H1 (cell line): ENCODE measurements at regions not wholly inside any gene's neighbourhood (a gene's known extent, or its start where the extent isn't known, plus 50 kb on each side); places are given as distances from the start of the nearest gene placed in this dataset.

Experiments
- CTCF ChIA-PET: fragments of 300-600 bp; sonication (Branson Sonifier 250); formaldehyde crosslinking; loops from one replicate; lab custom pipeline; 2021; ENCODE audit not compliant: partially characterized antibody; lab: Charles Lee
- POLR2A ChIA-PET: fragments of 300-600 bp; sonication (Branson Sonifier 250); formaldehyde crosslinking; loops from one replicate; lab custom pipeline; 2021; ENCODE audit warnings: inconsistent platforms; ENCODE audit not compliant: partially characterized antibody; lab: Charles Lee
- DNase-seq, 2 experiments: peaks; one replicate each; pipeline versions ENCODE4 v3.0.0 to v3.0.0-alpha.2; 2010 to 2022; ENCODE audit warnings: low spot score in 2 of 2, low read depth in 1 of 2, mixed read lengths in 1 of 2
- FAIRE-seq: peaks from 2 replicates; lab custom pipeline; 2011; peaks lifted over from hg19 to GRCh38; lab: Jason Lieb, UNC
- H2AFZ ChIP-seq: 2 replicates; pipeline ENCODE4 v1.8.1; 2012; ENCODE audit warnings: low read length, inconsistent platforms
- H2AK5ac ChIP-seq: 2 replicates; pipeline ENCODE4 v1.6.1; 2013; ENCODE audit warnings: low read depth, low read length
- H2BK120ac ChIP-seq: replicated peaks from 2 replicates; pipeline ENCODE3; 2013; ENCODE audit warnings: low read depth, low read length, inconsistent platforms
- H2BK12ac ChIP-seq: 2 replicates; pipeline ENCODE4 v1.6.1; 2013; ENCODE audit warnings: low read depth, low read length
- H2BK15ac ChIP-seq: 2 replicates; pipeline ENCODE4 v1.6.1; 2013; ENCODE audit warnings: low read length
- H2BK20ac ChIP-seq: 2 replicates; pipeline ENCODE4 v1.6.1; 2013; ENCODE audit warnings: low read length
- H2BK5ac ChIP-seq: 2 replicates; pipeline ENCODE4 v1.6.1; 2013; ENCODE audit warnings: low read depth, low read length
- H3K14ac ChIP-seq: 2 replicates; pipeline ENCODE4 v1.6.1; 2013; ENCODE audit warnings: inconsistent platforms; ENCODE audit not compliant: insufficient read length
- H3K18ac ChIP-seq: 2 replicates; pipeline ENCODE4 v1.6.1; 2013; ENCODE audit warnings: low read length; ENCODE audit errors: extremely low read depth
- H3K23ac ChIP-seq: 2 replicates; pipeline ENCODE4 v1.6.1; 2013; ENCODE audit warnings: inconsistent platforms; ENCODE audit not compliant: insufficient read length
- H3K23me2 ChIP-seq: 2 replicates; pipeline ENCODE4 v1.6.1; 2013; ENCODE audit warnings: low read depth, low read length
- H3K27ac ChIP-seq: 2 replicates; pipeline ENCODE4 v1.6.1; 2011; ENCODE audit warnings: low read depth, low read length, inconsistent platforms
- H3K27me3 ChIP-seq, 4 experiments: replicated peaks in 1 of 4; 1 replicate in 1 of 4; 2 replicates in 3 of 4; pipeline versions ENCODE4 v1.6.1 to v1.8.1; 2011 to 2013; ENCODE audit warnings: low read length in 3 of 4, mild to moderate bottlenecking in 3 of 4, inconsistent platforms in 2 of 4, mixed read lengths in 2 of 4, moderate library complexity in 1 of 4; ENCODE audit not compliant: control insufficient read depth in 3 of 4, insufficient read depth in 3 of 4; ENCODE audit errors: extremely low read depth in 1 of 4
- H3K36me3 ChIP-seq, 4 experiments: 2 replicates each; pipeline versions ENCODE4 v1.6.1 to v1.8.1; 2011 to 2013; ENCODE audit warnings: mild to moderate bottlenecking in 4 of 4, low read length in 3 of 4, moderate library complexity in 2 of 4, control low read depth in 1 of 4, inconsistent platforms in 1 of 4; ENCODE audit not compliant: insufficient read depth in 4 of 4, control insufficient read depth in 2 of 4
- H3K4ac ChIP-seq: replicated peaks from 2 replicates; pipeline ENCODE3; 2013; ENCODE audit warnings: low read length, low read depth, mixed read lengths, inconsistent platforms; ENCODE audit not compliant: insufficient read length
- H3K4me1 ChIP-seq, 4 experiments: replicated peaks in 1 of 4; 1 replicate in 1 of 4; 2 replicates in 3 of 4; pipeline versions ENCODE4 v1.6.1 to v1.8.1; 2011 to 2013; ENCODE audit warnings: low read length in 3 of 4, inconsistent platforms in 2 of 4, mixed read lengths in 1 of 4; ENCODE audit not compliant: insufficient read depth in 4 of 4, control insufficient read depth in 3 of 4
- H3K4me2 ChIP-seq, 2 experiments: 2 replicates each; pipeline versions ENCODE4 v1.6.1 to v1.8.1; 2011 to 2013; ENCODE audit warnings: low read depth in 2 of 2, low read length in 2 of 2, control low read depth in 1 of 2, inconsistent platforms in 1 of 2, mild to moderate bottlenecking in 1 of 2; ENCODE audit not compliant: insufficient read depth in 1 of 2
- H3K4me3 ChIP-seq, 4 experiments: fragments of 200-600, 300-600 bp in 1 of 4; sonication (generic), shearing (Covaris generic), sonication (Bioruptor Twin) in 1 of 4; 2 replicates each; pipeline versions ENCODE4 v1.5.1 to v1.8.1; 2011 to 2016; ENCODE audit warnings: low read length in 4 of 4, low read depth in 3 of 4, control low read depth in 2 of 4, inconsistent platforms in 2 of 4, mild to moderate bottlenecking in 2 of 4, mixed read lengths in 1 of 4, moderate library complexity in 1 of 4; ENCODE audit not compliant: insufficient read depth in 2 of 4; ENCODE audit errors: extremely low read depth in 1 of 4
- H3K56ac ChIP-seq: replicated peaks from 2 replicates; pipeline ENCODE3; 2013; ENCODE audit warnings: low read depth, mild to moderate bottlenecking, mixed read lengths, low read length, inconsistent platforms; ENCODE audit not compliant: insufficient read length
- H3K79me1 ChIP-seq: 2 replicates; pipeline ENCODE4 v1.6.1; 2013; ENCODE audit warnings: low read depth, low read length, control low read depth
- H3K79me2 ChIP-seq, 2 experiments: 2 replicates each; pipeline versions ENCODE4 v1.6.1 to v1.8.1; 2012 to 2013; ENCODE audit warnings: low read length in 2 of 2, mild to moderate bottlenecking in 2 of 2, inconsistent platforms in 1 of 2; ENCODE audit not compliant: insufficient read depth in 2 of 2, control insufficient read depth in 1 of 2
- H3K9ac ChIP-seq, 4 experiments: replicated peaks in 1 of 4; 1 replicate in 1 of 4; 2 replicates in 3 of 4; pipeline versions ENCODE4 v1.6.1 to v1.8.1; 2011 to 2013; ENCODE audit warnings: low read depth in 3 of 4, low read length in 3 of 4, control low read depth in 2 of 4, mild to moderate bottlenecking in 2 of 4, moderate library complexity in 2 of 4, inconsistent platforms in 1 of 4; ENCODE audit errors: extremely low read depth in 1 of 4
- H3K9me3 ChIP-seq, 2 experiments: 2 replicates each; pipeline versions ENCODE4 v1.6.1 to v1.8.1; 2012 to 2013; ENCODE audit warnings: mild to moderate bottlenecking in 2 of 2, moderate library complexity in 2 of 2, control low read depth in 1 of 2, inconsistent platforms in 1 of 2, low read depth in 1 of 2, low read length in 1 of 2, mixed read lengths in 1 of 2; ENCODE audit not compliant: insufficient read depth in 2 of 2
- H4K20me1 ChIP-seq, 2 experiments: replicated peaks in 1 of 2; 2 replicates each; pipeline versions ENCODE3 to v1.8.1; 2011 to 2013; ENCODE audit warnings: inconsistent platforms in 2 of 2, low read length in 2 of 2, mild to moderate bottlenecking in 1 of 2; ENCODE audit not compliant: insufficient read depth in 2 of 2, control insufficient read depth in 1 of 2
- H4K5ac ChIP-seq: 2 replicates; pipeline ENCODE4 v1.6.1; 2013; ENCODE audit warnings: low read length, low read depth, mixed read lengths, inconsistent platforms; ENCODE audit not compliant: insufficient read length
- H4K8ac ChIP-seq: 2 replicates; pipeline ENCODE4 v1.8.0; 2013; ENCODE audit warnings: mild to moderate bottlenecking, moderate library complexity, low read length, inconsistent platforms; ENCODE audit not compliant: insufficient read depth; ENCODE audit errors: extremely low read depth
- H4K91ac ChIP-seq: replicated peaks from 2 replicates; pipeline ENCODE3; 2013; ENCODE audit warnings: low read length, mixed read lengths, inconsistent platforms; ENCODE audit not compliant: insufficient read length
- BACH1 ChIP-seq: IDR thresholded peaks from 2 replicates; pipeline ENCODE4 v1.6.1; 2012; ENCODE audit warnings: low read length, improper control_type of control experiment
- CBX8 ChIP-seq: fragments of 300-800, 300-1000 bp; sonication (generic); IDR thresholded peaks from 2 replicates; pipeline ENCODE4 v1.7.1; 2016; ENCODE audit warnings: low read depth, low read length, borderline replicate concordance
- CTBP2 ChIP-seq: IDR thresholded peaks from 2 replicates; pipeline ENCODE4 v1.7.0; 2011; ENCODE audit warnings: borderline replicate concordance, mild to moderate bottlenecking, moderate library complexity, mixed read lengths, low read length; ENCODE audit not compliant: insufficient read depth, insufficient read length
- E2F6 ChIP-seq: IDR thresholded peaks from 2 replicates; pipeline ENCODE4 v1.6.1; 2012; ENCODE audit warnings: inconsistent platforms
- FOSL1 ChIP-seq: IDR thresholded peaks from 2 replicates; pipeline ENCODE4 v1.6.1; 2011; ENCODE audit warnings: mild to moderate bottlenecking, low read depth, low read length, moderate library complexity; ENCODE audit not compliant: insufficient read depth
- GABPA ChIP-seq: IDR thresholded peaks from 2 replicates; pipeline ENCODE4 v1.6.1; 2011; ENCODE audit warnings: mild to moderate bottlenecking, low read length, moderate library complexity, borderline replicate concordance; ENCODE audit not compliant: insufficient read depth
- HDAC6 ChIP-seq: IDR thresholded peaks from one replicate; pipeline ENCODE4 v1.7.1; 2012; ENCODE audit warnings: low read depth, mild to moderate bottlenecking, inconsistent platforms, low read length, moderate library complexity
- KDM5A ChIP-seq: fragments of 200-600 bp; IDR thresholded peaks from 2 replicates; pipeline ENCODE4 v1.7.1; 2012; ENCODE audit warnings: mild to moderate bottlenecking, low read length, inconsistent platforms, mixed read lengths
- MAX ChIP-seq: IDR thresholded peaks from 2 replicates; pipeline ENCODE4 v1.6.1; 2012; ENCODE audit warnings: inconsistent platforms
- SIRT6 ChIP-seq: IDR thresholded peaks from one replicate; pipeline ENCODE4 v1.7.1; 2012; ENCODE audit warnings: low read length, inconsistent platforms
- SIX5 ChIP-seq: IDR thresholded peaks from 2 replicates; pipeline ENCODE4 v1.6.1; 2011; ENCODE audit warnings: mild to moderate bottlenecking, low read depth, low read length
- SP4 ChIP-seq: IDR thresholded peaks from 2 replicates; pipeline ENCODE4 v1.6.1; 2012; ENCODE audit warnings: low read length, inconsistent platforms
- SRF ChIP-seq: IDR thresholded peaks from 2 replicates; pipeline ENCODE4 v1.6.1; 2011; ENCODE audit warnings: mild to moderate bottlenecking, low read depth, low read length, moderate library complexity
- ZNF274 ChIP-seq: IDR thresholded peaks from 2 replicates; pipeline ENCODE4 v1.7.0; 2012; ENCODE audit warnings: low read length, borderline replicate concordance; ENCODE audit errors: extremely low read depth
- WGBS, 2 experiments: shearing (Covaris generic) in 1 of 2; methylation state at CpG; one replicate each; pipeline versions ENCODE4 v1.1.6 to v1.1.7; 2013 to 2015; ENCODE audit warnings: low lambda C conversion rate in 2 of 2, mixed read lengths in 2 of 2, inconsistent platforms in 1 of 2, low coverage in 1 of 2, missing lambda C conversion rate in 1 of 2; ENCODE audit not compliant: insufficient replicate concordance in 2 of 2, insufficient coverage in 1 of 2, insufficient read length in 1 of 2; ENCODE audit errors: extremely low coverage in 1 of 2, missing lambda C conversion rate in 1 of 2; 5-methylcytosine and 5-hydroxymethylcytosine counted together

GRCh38 chr4:140208921-140209320 is 54.9 kb upstream of the MAML3 start:
- FAIRE-seq: no peak
- Histone ChIP-seq H3K56ac (no peak overlapping the region), H3K4ac (no peak overlapping the region), H2BK12ac (no peak overlapping the region), H3K9ac (no peak overlapping the region), H3K23me2 (no peaks in the 10 kb centered on the region), H3K36me3 (no peaks in the 10 kb centered on the region), H3K4me2 (no peak overlapping the region), H2AFZ (no peak overlapping the region), H2BK20ac (no peak overlapping the region), H3K4me1 (peaks cover 0 to 9% (median under 1%) of the 10 kb centered on the region in 4 experiments; a peak in 3 of 7 replicates), H3K18ac (no peak overlapping the region), H2BK120ac (no peak overlapping the region), H4K5ac (no peak overlapping the region), H2AK5ac (no peak overlapping the region), H2BK5ac (no peak overlapping the region), H3K79me2 (no peaks in the 10 kb centered on the region), H2BK15ac (no peak overlapping the region), H3K27me3 (no peaks in the 10 kb centered on the region), H3K27ac (no peak overlapping the region), H3K9me3 (no peaks in the 10 kb centered on the region), H3K23ac (no peak overlapping the region), H4K91ac (no peak overlapping the region), H4K8ac (no peak overlapping the region), H3K4me3 (no peak overlapping the region), H3K14ac (no peak overlapping the region), H3K79me1 (no peaks in the 10 kb centered on the region), H4K20me1 (no peaks in the 10 kb centered on the region)
- no peak for TF ChIP-seq KDM5A
- no peak for TF ChIP-seq GABPA
- TF ChIP-seq HDAC6: no peak
- TF ChIP-seq SIX5: no peak
- TF ChIP-seq SP4: no peak
- no peak for TF ChIP-seq MAX
- no peak for TF ChIP-seq ZNF274
- TF ChIP-seq E2F6: no peak
- TF ChIP-seq BACH1: no peak
- no peak for TF ChIP-seq SIRT6
- TF ChIP-seq FOSL1: no peak
- TF ChIP-seq CTBP2: no peak
- TF ChIP-seq CBX8: no peak
- TF ChIP-seq SRF: no peak
- POLR2A ChIA-PET: interaction anchor here (0.8 kb wide), 1 partner anchor 41 kb away, joined by 3 read pairs; no protein-coding TSS in a partner anchor
- DNase-seq: no peak
- WGBS, 2 experiments: 96% methylated on average over 1 of the region's 1 CpG; no CpG with 5 or more reads in 1 of the 2 experiments
- CTCF ChIA-PET: interaction anchor here (0.9 kb wide), 1 partner anchor 23 kb away, joined by 3 read pairs; no protein-coding TSS in a partner anchor
